Suprapubic skin (tissue), 4 donors: ENCODE measurements at regions not wholly inside any gene's neighbourhood (a gene's known extent, or its start where the extent isn't known, plus 50 kb on each side); places are given as distances from the start of the nearest gene placed in this dataset.

Experiments used
- EP300 ChIP-seq: sonication (generic); formaldehyde crosslinking; IDR thresholded peaks from one replicate; pipeline ENCODE4 v1.6.1; 2017; ENCODE audit warnings: antibody characterized with exemption
- POLR2A ChIP-seq, 2 donors: fragments of 450-650 bp; IDR thresholded peaks; one replicate each; pipeline ENCODE4 v1.6.1; 2017; ENCODE audit warnings: antibody characterized with exemption in 2 of 2, mild to moderate bottlenecking in 2 of 2, moderate library complexity in 2 of 2
- POLR2AphosphoS5 ChIP-seq, 3 donors: sonication (generic); formaldehyde crosslinking; IDR thresholded peaks; one replicate each; pipeline ENCODE4 v1.6.1; 2017; ENCODE audit warnings: antibody characterized with exemption in 3 of 3
- TF ChIP-seq, protein P1 (sequence below), 2 donors: fragments of 200-600 bp in 1 of 2; fragments of 450-650 bp in 1 of 2; sonication (generic) in 1 of 2; IDR thresholded peaks; one replicate each; pipeline ENCODE4 v1.5.1; 2016 to 2019; ENCODE audit warnings: antibody characterized with exemption in 2 of 2, mild to moderate bottlenecking in 1 of 2, moderate library complexity in 1 of 2

DNA sequence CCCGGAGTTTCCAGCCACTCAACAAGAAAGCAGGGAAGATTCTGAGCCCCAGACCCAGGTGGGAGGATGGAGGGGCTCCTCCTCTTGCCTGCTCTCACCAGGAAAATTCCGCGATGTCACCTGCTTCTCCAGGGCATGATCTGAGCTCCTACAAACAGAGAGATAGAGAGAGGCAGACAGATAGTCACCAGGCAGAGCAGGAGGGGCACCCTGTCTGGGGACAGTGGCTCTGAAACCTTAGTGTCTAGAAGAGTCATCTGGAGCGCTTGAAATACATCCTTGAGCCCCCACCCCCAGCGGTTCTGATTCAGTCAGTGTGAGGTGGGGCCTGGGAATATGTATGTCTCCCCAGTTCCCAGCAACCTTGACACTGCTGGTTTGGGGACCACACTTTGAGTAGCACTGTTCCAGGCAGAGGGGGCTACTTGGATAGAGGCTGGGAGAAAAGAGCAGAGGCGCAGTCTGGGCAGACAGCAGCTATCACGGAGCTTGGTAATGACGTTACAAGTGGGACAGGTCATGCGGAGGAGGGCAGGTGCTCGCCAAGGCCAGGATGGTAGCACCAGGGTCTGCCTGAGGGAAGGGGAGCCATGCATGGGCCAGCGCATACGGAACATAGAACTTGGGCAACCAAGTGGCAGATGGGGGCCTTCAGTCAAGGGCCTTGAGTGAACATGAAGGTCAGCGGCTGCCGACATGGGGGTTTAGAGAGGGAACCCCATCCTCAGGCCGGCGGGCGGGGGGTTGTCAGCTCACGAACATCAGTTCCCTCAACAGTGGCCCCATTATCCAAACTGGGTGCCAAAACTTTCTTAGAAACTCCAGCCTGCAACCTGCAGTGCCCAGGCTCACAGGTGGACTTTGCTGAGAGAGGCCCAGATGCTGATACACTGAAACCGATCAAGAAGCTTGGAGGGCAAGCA, 60.9 kb upstream of the MYEOV start:
- TF ChIP-seq, protein P1, sequence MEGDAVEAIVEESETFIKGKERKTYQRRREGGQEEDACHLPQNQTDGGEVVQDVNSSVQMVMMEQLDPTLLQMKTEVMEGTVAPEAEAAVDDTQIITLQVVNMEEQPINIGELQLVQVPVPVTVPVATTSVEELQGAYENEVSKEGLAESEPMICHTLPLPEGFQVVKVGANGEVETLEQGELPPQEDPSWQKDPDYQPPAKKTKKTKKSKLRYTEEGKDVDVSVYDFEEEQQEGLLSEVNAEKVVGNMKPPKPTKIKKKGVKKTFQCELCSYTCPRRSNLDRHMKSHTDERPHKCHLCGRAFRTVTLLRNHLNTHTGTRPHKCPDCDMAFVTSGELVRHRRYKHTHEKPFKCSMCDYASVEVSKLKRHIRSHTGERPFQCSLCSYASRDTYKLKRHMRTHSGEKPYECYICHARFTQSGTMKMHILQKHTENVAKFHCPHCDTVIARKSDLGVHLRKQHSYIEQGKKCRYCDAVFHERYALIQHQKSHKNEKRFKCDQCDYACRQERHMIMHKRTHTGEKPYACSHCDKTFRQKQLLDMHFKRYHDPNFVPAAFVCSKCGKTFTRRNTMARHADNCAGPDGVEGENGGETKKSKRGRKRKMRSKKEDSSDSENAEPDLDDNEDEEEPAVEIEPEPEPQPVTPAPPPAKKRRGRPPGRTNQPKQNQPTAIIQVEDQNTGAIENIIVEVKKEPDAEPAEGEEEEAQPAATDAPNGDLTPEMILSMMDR (IDR thresholded peaks at IDR 0.05): no peak
- TF ChIP-seq EP300 (no peak), POLR2AphosphoS5 (IDR thresholded peaks at IDR 0.05) (no peak), POLR2A (IDR thresholded peaks at IDR 0.05) (no peak)
